RWPE2 (cell line): ENCODE measurements at regions not wholly inside any gene's neighbourhood (a gene's known extent, or its start where the extent isn't known, plus 50 kb on each side); places are given as distances from the start of the nearest gene placed in this dataset.
"Not testable (repeated sequence)": the region's sequence is repeated elsewhere in the genome, so short reads cannot be mapped to it uniquely, and the experiment has no call there.

Source experiments
- ATAC-seq: fragments of 200-7000 bp; cut with Tn5 transposase; 3 replicates; pipeline ENCODE4 v1.9.1; 2021; ENCODE audit warnings: low read depth
- DNase-seq: peaks from one replicate; pipeline ENCODE4 v3.0.0-alpha.2; 2020; ENCODE audit warnings: low spot score
- H3K27ac ChIP-seq: fragments of 450-650 bp; 2 replicates; pipeline ENCODE4 v1.5.1; 2017; ENCODE audit warnings: mild to moderate bottlenecking; ENCODE audit not compliant: poor library complexity, severe bottlenecking
- H3K27me3 ChIP-seq: fragments of 250-450 bp; sonication (Bioruptor Pico); 2 replicates; pipeline ENCODE4 v1.5.1; 2021; ENCODE audit warnings: mild to moderate bottlenecking, moderate library complexity; ENCODE audit not compliant: insufficient read depth, poor library complexity, severe bottlenecking
- H3K36me3 ChIP-seq: fragments of 250-450 bp; sonication (Bioruptor Pico); 2 replicates; pipeline ENCODE4 v1.5.1; 2020; ENCODE audit warnings: low read depth, mild to moderate bottlenecking, moderate library complexity
- H3K4me1 ChIP-seq: fragments of 250-450 bp; sonication (Bioruptor Pico); 2 replicates; pipeline ENCODE4 v1.5.1; 2021; ENCODE audit warnings: mild to moderate bottlenecking, moderate library complexity; ENCODE audit not compliant: insufficient read depth, poor library complexity, severe bottlenecking
- H3K4me3 ChIP-seq: fragments of 250-450 bp; sonication (Bioruptor Pico); 2 replicates; pipeline ENCODE4 v1.5.1; 2021; ENCODE audit warnings: mild to moderate bottlenecking, moderate library complexity; ENCODE audit not compliant: severe bottlenecking
- H3K9me3 ChIP-seq: fragments of 250-450 bp; sonication (Bioruptor Pico); 2 replicates; pipeline ENCODE4 v1.5.1; 2021; ENCODE audit warnings: mild to moderate bottlenecking, moderate library complexity; ENCODE audit not compliant: severe bottlenecking
- TF ChIP-seq, protein P1 (sequence below): fragments of 450-650 bp; IDR thresholded peaks from one replicate; pipeline ENCODE4 v1.5.1; 2017; ENCODE audit warnings: mild to moderate bottlenecking, moderate library complexity; ENCODE audit not compliant: poor library complexity, severe bottlenecking

GRCh38 chr3:193029800-193030199, 112.1 kb upstream of the MB21D2 start:
- no peaks in the 10 kb centered on the region for H3K36me3 ChIP-seq
- peak; percentile 64 for ATAC-seq
- H3K4me3 ChIP-seq: no peak overlapping the region
- DNase-seq: no peak
- no peaks in the 10 kb centered on the region for H3K4me1 ChIP-seq
- no peaks in the 10 kb centered on the region for H3K9me3 ChIP-seq
- no peak overlapping the region for H3K27ac ChIP-seq
- TF ChIP-seq, protein P1, sequence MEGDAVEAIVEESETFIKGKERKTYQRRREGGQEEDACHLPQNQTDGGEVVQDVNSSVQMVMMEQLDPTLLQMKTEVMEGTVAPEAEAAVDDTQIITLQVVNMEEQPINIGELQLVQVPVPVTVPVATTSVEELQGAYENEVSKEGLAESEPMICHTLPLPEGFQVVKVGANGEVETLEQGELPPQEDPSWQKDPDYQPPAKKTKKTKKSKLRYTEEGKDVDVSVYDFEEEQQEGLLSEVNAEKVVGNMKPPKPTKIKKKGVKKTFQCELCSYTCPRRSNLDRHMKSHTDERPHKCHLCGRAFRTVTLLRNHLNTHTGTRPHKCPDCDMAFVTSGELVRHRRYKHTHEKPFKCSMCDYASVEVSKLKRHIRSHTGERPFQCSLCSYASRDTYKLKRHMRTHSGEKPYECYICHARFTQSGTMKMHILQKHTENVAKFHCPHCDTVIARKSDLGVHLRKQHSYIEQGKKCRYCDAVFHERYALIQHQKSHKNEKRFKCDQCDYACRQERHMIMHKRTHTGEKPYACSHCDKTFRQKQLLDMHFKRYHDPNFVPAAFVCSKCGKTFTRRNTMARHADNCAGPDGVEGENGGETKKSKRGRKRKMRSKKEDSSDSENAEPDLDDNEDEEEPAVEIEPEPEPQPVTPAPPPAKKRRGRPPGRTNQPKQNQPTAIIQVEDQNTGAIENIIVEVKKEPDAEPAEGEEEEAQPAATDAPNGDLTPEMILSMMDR: no peak
- H3K27me3 ChIP-seq: no peaks in the 10 kb centered on the region

GRCh38 chr3:193030276-193030675, 112.6 kb upstream of the MB21D2 start:
- no peak overlapping the region for H3K4me3 ChIP-seq
- H3K36me3 ChIP-seq: no peaks in the 10 kb centered on the region
- no peaks in the 10 kb centered on the region for H3K27me3 ChIP-seq
- no peaks in the 10 kb centered on the region for H3K4me1 ChIP-seq
- DNase-seq: no peak
- 0 out of 3 replicates have a peak, but pooled peaks have one; percentile 40 for ATAC-seq
- no peak overlapping the region for H3K27ac ChIP-seq
- no peaks in the 10 kb centered on the region for H3K9me3 ChIP-seq
- TF ChIP-seq, protein P1: no peak

DNA sequence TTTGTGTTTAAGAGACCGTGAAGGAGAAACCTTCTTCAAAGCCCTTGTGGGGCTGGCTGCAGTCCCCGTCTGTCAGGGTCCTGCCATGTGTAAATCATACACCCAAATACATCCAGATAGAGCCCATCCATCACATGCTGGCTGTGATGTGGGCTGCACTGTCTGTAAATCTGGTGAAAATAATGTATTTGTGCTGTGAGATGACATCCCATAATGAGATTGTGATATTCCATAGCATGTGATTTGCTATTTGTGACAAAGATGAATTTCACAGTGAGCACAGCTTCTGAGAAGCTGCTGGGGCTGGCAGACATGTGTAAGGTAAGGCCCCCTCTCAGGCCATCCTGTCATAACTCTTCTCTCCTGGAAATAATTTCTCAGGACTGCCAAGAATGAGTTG, 114.3 kb upstream of the MB21D2 start:
- TF ChIP-seq, protein P1: no peak
- Histone ChIP-seq H3K4me1 (no peaks in the 10 kb centered on the region), H3K27me3 (no peaks in the 10 kb centered on the region), H3K4me3 (no peak overlapping the region), H3K36me3 (no peaks in the 10 kb centered on the region), H3K27ac (no peak overlapping the region), H3K9me3 (no peaks in the 10 kb centered on the region)
- no peak for ATAC-seq
- DNase-seq: no peak

DNA sequence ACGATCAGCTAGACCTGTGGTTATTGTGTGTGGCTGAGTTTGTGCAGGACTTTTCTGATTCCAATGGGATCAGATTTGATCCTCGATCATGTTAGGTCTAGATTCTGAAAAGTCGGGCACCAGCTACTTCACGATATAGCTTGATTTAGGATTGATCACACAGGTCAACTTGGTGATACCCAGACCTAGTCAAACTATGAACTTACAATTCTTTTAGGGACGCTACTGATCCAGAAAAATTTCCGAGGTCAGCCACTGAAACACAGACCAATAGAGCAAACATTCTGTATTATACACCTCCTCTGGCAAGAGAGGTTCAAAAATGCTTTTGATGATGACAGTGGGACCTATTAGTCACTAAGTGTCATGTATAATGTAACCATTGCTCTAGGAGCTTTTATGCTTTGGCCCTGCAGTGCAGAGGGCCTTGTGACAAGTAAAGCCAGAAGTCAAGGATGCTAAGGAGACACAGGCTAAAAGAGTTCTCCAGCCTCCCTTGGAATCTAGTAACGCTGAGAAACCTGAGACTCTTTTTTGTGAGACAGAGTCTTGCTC, 115.6 kb upstream of the MB21D2 start:
- no peak overlapping the region for H3K27ac ChIP-seq
- DNase-seq: no peak

DNA sequence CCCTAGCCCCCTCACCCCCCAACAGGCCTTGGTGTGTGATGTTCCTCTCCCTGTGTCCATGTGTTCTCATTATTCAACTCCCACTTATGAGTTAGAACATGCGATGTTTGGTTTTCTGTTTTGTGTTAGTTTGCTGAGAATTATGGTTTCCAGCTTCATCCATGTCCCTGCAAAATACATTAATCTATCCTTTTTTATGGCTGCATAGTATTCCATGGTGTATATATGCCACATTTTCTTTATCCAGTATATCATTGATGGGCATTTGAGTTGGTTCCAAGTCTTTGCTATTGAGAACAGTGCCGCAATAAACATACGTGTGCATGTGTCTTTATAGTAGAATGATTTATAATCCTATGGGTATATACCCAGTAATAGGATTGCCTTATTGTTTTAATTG, 120.2 kb upstream of the MB21D2 start:
- H3K4me1 ChIP-seq, ATAC-seq, H3K4me3 ChIP-seq, DNase-seq, H3K36me3 ChIP-seq, H3K27me3 ChIP-seq, H3K9me3 ChIP-seq, H3K27ac ChIP-seq: not testable (repeated sequence)

More for the DNA sequence above, 115.6 kb upstream of the MB21D2 start:
- no peaks in the 10 kb centered on the region for H3K4me1 ChIP-seq
- no peaks in the 10 kb centered on the region for H3K27me3 ChIP-seq
- TF ChIP-seq, protein P1: no peak
- ATAC-seq: no peak
- no peaks in the 10 kb centered on the region for H3K9me3 ChIP-seq
- H3K36me3 ChIP-seq: no peaks in the 10 kb centered on the region
- H3K4me3 ChIP-seq: no peak overlapping the region
